Ectodermal cell (in vitro differentiated cells): ENCODE measurements at regions not wholly inside any gene's neighbourhood (a gene's known extent, or its start where the extent isn't known, plus 50 kb on each side); places are given as distances from the start of the nearest gene placed in this dataset.
A peak's percentile ranks its signal among the peaks of the same experiment; 100 is the strongest.

Experiments
- H3K27ac ChIP-seq: 2 replicates; pipeline ENCODE4 v1.7.0; 2013; ENCODE audit warnings: mild to moderate bottlenecking, low read depth, low read length; ENCODE audit not compliant: insufficient read depth, poor library complexity, severe bottlenecking
- H3K27me3 ChIP-seq: 2 replicates; pipeline ENCODE4 v1.7.0; 2013; ENCODE audit warnings: mild to moderate bottlenecking, low read length; ENCODE audit not compliant: insufficient read depth, control insufficient read depth, poor library complexity, severe bottlenecking
- H3K36me3 ChIP-seq: one replicate; pipeline ENCODE4 v1.7.0; 2013; ENCODE audit warnings: low read length; ENCODE audit not compliant: control insufficient read depth, insufficient read depth
- H3K4me1 ChIP-seq: one replicate; pipeline ENCODE4 v1.7.0; 2013; ENCODE audit warnings: low read length; ENCODE audit not compliant: control insufficient read depth, insufficient read depth
- H3K4me3 ChIP-seq: 2 replicates; pipeline ENCODE4 v1.7.0; 2013; ENCODE audit warnings: low read depth, low read length, control low read depth; ENCODE audit not compliant: insufficient read depth
- H3K9me3 ChIP-seq: 2 replicates; pipeline ENCODE4 v1.7.0; 2013; ENCODE audit warnings: mild to moderate bottlenecking, low read length, moderate library complexity; ENCODE audit not compliant: control insufficient read depth
- WGBS, 2 experiments: methylation state at CpG; one replicate each; pipeline ENCODE4 v1.1.7; 2013; ENCODE audit warnings: missing lambda C conversion rate in 2 of 2; 5-methylcytosine and 5-hydroxymethylcytosine counted together

DNA sequence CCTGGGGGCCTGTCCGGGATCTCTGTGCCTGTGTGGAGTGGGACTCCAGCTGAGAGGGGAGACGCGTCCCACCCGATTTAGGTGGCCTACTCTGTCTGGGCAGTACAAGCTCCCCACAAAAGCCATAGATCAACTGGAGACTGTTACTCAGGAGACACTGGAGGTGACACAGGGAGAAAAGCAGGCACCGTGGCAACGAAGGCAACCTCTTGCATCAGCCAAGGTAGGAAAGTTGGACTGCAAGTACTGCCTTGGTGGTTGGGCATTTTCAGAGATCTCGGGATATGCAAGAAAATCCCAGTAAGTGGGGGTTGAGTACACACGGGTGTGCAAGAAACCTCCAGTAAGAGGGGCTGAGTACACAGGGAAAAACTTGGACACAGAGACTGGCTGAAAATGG lies 1060.0 kb upstream of the MIR17HG start:
- Histone ChIP-seq H3K9me3 (no peaks in the 10 kb centered on the region), H3K27me3 (no peaks in the 10 kb centered on the region), H3K4me3 (no peak overlapping the region), H3K4me1 (no peaks in the 10 kb centered on the region), H3K36me3 (no peaks in the 10 kb centered on the region), H3K27ac (no peak overlapping the region)
- WGBS, 2 experiments = 95 to 96% methylated on average over 8 of the region's 8 CpGs

DNA sequence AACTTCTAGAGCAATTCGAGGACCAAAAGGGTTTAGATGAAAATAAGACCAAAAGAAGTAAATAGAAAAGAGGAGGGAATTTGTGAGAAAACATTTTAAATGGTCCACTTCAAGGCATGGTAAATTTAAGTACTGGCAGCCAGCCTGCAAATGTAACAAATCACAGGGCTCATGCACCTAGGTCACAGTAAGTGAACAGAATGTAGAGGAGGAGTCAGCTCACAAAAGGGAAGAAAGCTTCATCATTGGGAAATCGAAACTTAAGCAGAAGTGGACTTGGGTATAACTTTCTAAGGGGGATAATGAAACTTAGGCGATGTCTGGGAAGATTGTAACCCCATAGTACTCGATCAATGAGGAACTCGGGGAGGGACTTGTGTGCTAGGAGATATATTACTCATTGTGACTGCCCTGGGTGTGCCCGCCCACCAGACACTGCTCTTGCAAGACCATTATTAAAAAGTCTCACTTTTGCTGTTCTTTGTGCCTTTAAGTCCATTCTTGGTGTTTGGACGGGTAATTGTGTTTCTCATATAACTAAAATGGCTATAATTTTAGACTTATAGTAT lies 1053.6 kb upstream of the MIR17HG start:
- WGBS, 2 experiments = 93 to 98% methylated on average over 6 of the region's 7 CpGs
- no peaks in the 10 kb centered on the region for H3K9me3 ChIP-seq
- H3K4me3 ChIP-seq = no peak overlapping the region
- no peaks in the 10 kb centered on the region for H3K4me1 ChIP-seq
- H3K36me3 ChIP-seq = no peaks in the 10 kb centered on the region
- no peaks in the 10 kb centered on the region for H3K27me3 ChIP-seq
- no peak overlapping the region for H3K27ac ChIP-seq

DNA sequence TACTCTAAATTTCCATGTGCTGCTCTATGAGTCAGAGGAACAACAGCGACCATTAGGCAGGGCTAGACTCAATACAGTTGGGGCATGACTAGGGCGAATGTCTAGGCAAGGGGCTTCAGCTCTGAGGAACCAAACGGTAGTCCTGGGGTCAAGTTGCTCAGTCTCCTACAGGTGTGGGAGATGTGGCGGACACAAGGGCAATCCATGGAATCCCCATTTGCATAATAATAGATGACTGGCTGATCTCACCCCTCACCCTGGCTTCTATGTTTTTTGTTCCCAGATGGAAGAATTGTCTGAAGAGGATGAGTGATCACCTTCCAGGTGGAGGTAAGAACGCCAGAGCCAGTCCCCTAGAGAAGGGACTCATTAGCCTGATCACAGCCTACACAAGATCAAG lies 1048.2 kb upstream of the MIR17HG start:
- H3K27ac ChIP-seq = no peak overlapping the region
- no peak overlapping the region for H3K4me3 ChIP-seq
- H3K4me1 ChIP-seq = no peaks in the 10 kb centered on the region
- H3K27me3 ChIP-seq = no peaks in the 10 kb centered on the region
- no peaks in the 10 kb centered on the region for H3K9me3 ChIP-seq
- WGBS, 2 experiments = 87 to 91% methylated on average over 5 of the region's 5 CpGs
- H3K36me3 ChIP-seq = no peaks in the 10 kb centered on the region

DNA sequence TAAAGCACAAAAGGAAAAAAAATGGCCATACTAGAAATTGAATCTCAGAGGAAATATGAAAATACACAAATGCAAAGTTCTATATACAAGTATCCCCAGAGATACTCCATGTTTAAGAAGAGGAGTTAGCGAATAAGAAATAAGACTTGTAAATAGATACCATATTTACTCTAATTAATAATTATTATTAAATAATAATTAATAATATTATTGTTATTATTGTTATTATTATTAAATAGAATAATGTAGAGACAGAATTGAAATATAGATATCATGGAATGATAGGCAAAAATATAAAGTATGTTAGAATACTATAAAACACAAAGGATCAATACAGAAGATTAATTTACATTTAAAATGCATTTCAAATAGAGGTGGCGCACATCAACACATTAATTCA lies 1047.5 kb upstream of the MIR17HG start:
- Histone ChIP-seq H3K4me1 (no peaks in the 10 kb centered on the region), H3K27ac (no peak overlapping the region), H3K27me3 (no peaks in the 10 kb centered on the region), H3K36me3 (no peaks in the 10 kb centered on the region), H3K9me3 (no peaks in the 10 kb centered on the region), H3K4me3 (no peak overlapping the region)
- WGBS, 2 experiments = 89 to 100% methylated on average over 1 of the region's 2 CpGs

DNA sequence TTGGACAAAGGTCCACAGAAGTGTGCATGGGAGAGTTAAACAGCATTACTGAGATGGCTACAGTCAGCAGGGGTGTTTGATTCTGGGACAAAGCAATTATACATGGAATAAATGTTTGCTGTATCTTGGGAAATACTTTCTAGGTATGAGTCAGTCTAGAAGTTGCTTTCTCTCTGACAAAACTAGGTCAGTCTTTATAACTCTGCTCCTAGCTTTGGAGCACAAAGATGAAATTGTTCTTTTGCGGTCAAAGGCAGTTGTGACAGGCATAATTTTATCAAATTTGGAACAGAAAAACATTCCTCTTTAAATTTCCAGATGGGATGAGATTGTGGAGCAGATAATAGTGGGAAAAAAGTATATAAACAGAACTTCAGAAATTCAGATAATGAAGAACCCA lies 1045.4 kb upstream of the MIR17HG start:
- H3K27me3 ChIP-seq = no peaks in the 10 kb centered on the region
- 92 to 100% methylated on average over 1 of the region's 1 CpG for WGBS, 2 experiments
- H3K36me3 ChIP-seq = no peaks in the 10 kb centered on the region
- no peaks in the 10 kb centered on the region for H3K4me1 ChIP-seq
- H3K4me3 ChIP-seq = no peak overlapping the region
- no peaks in the 10 kb centered on the region for H3K9me3 ChIP-seq
- H3K27ac ChIP-seq = no peak overlapping the region

DNA sequence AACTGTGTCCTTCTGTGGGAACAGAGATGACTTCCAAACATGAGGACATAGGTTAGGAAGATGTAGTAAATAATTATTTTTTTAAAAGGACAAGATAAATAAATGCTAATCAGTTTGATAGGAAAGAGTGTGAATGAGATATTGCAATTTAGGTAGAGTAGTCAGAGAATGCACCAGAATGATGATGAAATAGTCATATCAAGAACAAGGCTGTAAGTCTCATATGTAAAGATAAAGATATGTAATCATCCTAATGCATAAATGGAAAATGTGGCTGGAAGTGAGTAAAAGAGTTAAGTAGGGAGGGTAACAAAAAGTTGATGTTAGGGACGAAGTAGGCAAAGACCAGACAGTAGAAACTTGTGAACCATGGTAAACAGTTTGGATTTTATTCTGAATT lies 1041.7 kb upstream of the MIR17HG start:
- no peaks in the 10 kb centered on the region for H3K27me3 ChIP-seq
- H3K36me3 ChIP-seq = no peaks in the 10 kb centered on the region
- peaks cover 5% of the 10 kb centered on the region for H3K4me1 ChIP-seq
- H3K27ac ChIP-seq = no peak overlapping the region
- no peaks in the 10 kb centered on the region for H3K9me3 ChIP-seq
- WGBS, 2 experiments = 98 to 99% methylated on average over 1 of the region's 1 CpG
- no peak overlapping the region for H3K4me3 ChIP-seq

DNA sequence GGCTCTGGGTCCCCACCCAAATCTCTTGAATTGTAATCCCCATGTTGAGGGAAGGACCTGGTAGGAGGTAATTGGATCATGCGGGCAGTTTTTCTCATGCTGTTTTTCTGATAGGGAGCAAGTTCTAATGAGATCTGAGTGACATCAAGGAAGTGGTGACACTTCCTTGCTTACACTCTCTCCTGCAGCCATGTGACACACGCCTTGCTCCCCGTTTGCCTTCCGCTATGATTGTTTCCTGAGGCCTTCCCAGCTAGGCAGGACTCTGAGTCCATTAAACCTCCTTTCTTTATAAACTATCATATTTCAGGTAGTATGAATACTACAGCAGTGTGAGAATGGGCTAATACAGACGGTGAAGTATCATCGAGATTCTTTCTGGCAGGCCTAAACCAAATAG lies 1040.4 kb upstream of the MIR17HG start:
- WGBS, 2 experiments = 96 to 99% methylated on average over 6 of the region's 6 CpGs
- no peak overlapping the region for H3K4me3 ChIP-seq
- H3K27me3 ChIP-seq = no peaks in the 10 kb centered on the region
- H3K4me1 ChIP-seq = peaks cover 5% of the 10 kb centered on the region
- no peaks in the 10 kb centered on the region for H3K36me3 ChIP-seq
- H3K27ac ChIP-seq = no peak overlapping the region
- H3K9me3 ChIP-seq = no peaks in the 10 kb centered on the region

DNA sequence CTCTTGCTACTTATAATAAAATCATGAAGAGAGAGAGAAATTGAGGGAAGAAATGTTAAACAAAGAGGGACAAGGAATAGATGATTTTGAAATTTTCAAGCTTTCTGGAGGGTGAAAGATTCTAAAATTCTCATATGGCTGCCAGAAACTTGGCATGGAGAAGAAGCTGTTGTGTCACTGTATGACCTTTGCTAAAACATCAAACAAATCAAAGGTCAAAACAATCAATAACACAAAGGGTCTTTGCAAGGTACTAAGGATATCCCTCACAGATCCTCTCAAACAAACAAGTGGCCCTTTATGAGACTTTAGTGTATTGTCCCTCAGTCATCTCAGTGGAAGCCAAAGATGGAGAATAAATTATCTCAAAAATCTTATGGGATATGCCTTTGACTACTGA lies 1039.2 kb upstream of the MIR17HG start:
- no peaks in the 10 kb centered on the region for H3K27me3 ChIP-seq
- peaks cover 5% of the 10 kb centered on the region for H3K4me1 ChIP-seq
- H3K36me3 ChIP-seq = no peaks in the 10 kb centered on the region
- H3K9me3 ChIP-seq = no peaks in the 10 kb centered on the region
- H3K27ac ChIP-seq = no peak overlapping the region
- no peak overlapping the region for H3K4me3 ChIP-seq

DNA sequence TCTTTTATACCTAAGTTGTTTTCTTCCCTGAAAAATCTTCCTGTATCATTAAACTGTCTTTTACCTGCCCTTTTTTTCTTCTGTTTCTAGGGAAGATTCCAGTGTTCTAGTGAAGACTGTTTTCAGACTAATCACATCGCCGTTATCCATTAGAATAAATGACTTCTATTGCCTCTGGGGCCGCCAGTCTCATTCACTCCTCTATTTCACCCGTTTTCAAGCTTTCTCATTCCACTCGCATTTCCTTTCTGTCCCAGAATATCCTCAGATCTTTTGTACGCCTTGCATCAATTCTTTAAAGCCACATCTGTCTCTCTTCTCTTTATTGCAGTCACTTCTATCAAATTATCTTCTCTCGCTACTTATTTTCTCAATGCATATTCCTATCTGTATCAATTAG lies 1035.6 kb upstream of the MIR17HG start:
- H3K9me3 ChIP-seq = no peaks in the 10 kb centered on the region
- peaks cover 5% of the 10 kb centered on the region for H3K4me1 ChIP-seq
- 88 to 91% methylated on average over 6 to 7 of the region's 7 CpGs for WGBS, 2 experiments
- no peak overlapping the region for H3K4me3 ChIP-seq
- H3K27ac ChIP-seq = no peak overlapping the region
- H3K36me3 ChIP-seq = no peaks in the 10 kb centered on the region
- H3K27me3 ChIP-seq = no peaks in the 10 kb centered on the region

DNA sequence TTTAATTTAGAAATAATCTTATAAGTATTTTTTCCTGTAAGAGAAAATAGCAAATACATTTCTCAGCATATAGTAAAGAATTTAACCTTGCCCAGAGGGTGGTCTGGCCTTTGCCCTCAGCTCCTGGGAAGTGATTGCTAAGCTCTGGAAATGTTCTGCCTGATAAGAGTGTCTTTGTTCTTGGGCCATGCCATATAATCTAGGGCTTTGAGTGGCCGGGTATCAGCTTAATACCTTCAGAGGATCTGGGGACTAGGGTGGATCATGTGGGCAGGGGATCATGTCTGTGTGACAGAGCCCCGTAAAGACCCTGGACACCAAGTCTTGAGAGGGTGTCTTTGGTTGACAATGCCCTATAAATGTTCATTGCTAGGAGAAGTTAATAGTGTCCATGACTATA lies 1032.4 kb upstream of the MIR17HG start:
- 20 to 25% methylated on average over 2 of the region's 2 CpGs for WGBS, 2 experiments
- H3K9me3 ChIP-seq = no peaks in the 10 kb centered on the region
- H3K4me1 ChIP-seq = no peaks in the 10 kb centered on the region
- H3K4me3 ChIP-seq = no peak overlapping the region
- H3K27ac ChIP-seq = peak overlapping the region; percentile 38
- H3K27me3 ChIP-seq = no peaks in the 10 kb centered on the region
- H3K36me3 ChIP-seq = no peaks in the 10 kb centered on the region

DNA sequence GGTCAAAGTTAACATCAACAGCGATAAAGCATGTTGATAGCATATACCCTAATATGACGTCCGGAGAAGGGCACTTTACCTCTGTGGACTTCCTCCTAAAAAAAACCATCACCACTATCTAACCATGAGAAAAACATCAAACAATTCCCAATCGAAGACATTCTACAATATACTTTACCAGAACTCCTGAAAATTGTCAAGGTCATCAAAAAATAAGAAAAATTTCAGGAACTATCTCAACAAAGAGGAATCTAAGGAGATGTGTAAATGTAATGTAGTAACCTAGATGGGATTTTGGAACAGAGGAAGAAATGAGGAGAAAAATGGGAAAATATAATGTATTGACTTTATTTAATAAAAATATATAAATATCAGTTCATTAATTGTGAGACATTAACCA lies 1026.8 kb upstream of the MIR17HG start:
- H3K27me3 ChIP-seq = no peaks in the 10 kb centered on the region
- no peak overlapping the region for H3K4me3 ChIP-seq
- peaks cover 12% of the 10 kb centered on the region for H3K4me1 ChIP-seq
- H3K27ac ChIP-seq = no peak overlapping the region
- no peaks in the 10 kb centered on the region for H3K36me3 ChIP-seq
- 93 to 100% methylated on average over 4 of the region's 4 CpGs for WGBS, 2 experiments
- no peaks in the 10 kb centered on the region for H3K9me3 ChIP-seq
